HepG2 (cell line): ENCODE measurements at regions not wholly inside any gene's neighbourhood (a gene's known extent, or its start where the extent isn't known, plus 50 kb on each side); places are given as distances from the start of the nearest gene placed in this dataset.

Source experiments
- BRCA1 ChIP-seq: sonication (generic); formaldehyde crosslinking; IDR thresholded peaks from 2 replicates; pipeline ENCODE4 v1.4.0; 2020; ENCODE audit warnings: missing genetic modification reagents
- ERF ChIP-seq: IDR thresholded peaks from 2 replicates; pipeline ENCODE4 v1.6.1; 2018; ENCODE audit warnings: missing biosample characterization, missing genetic modification reagents
- FOXA1 ChIP-seq, 2 experiments: fragments of 450-650 bp in 1 of 2; sonication (generic) in 1 of 2; formaldehyde crosslinking in 1 of 2; IDR thresholded peaks; 2 replicates each; pipeline versions ENCODE4 v1.4.0 to v1.6.1; 2016 to 2020; ENCODE audit warnings: missing genetic modification reagents in 1 of 2
- KLF15 ChIP-seq: sonication (generic); formaldehyde crosslinking; IDR thresholded peaks from 2 replicates; pipeline ENCODE4 v1.8.1; 2023; ENCODE audit warnings: borderline replicate concordance, mild to moderate bottlenecking, inconsistent platforms, missing genetic modification reagents, mixed read lengths
- NFIC ChIP-seq: IDR thresholded peaks from 2 replicates; pipeline ENCODE4 v1.6.1; 2012; ENCODE audit warnings: mild to moderate bottlenecking, low read length, inconsistent platforms
- NPAS2 ChIP-seq: sonication (generic); formaldehyde crosslinking; IDR thresholded peaks from 2 replicates; pipeline ENCODE4 v1.8.0; 2022; ENCODE audit warnings: mild to moderate bottlenecking, missing genetic modification reagents, borderline replicate concordance
- SMYD3 ChIP-seq: sonication (generic); formaldehyde crosslinking; IDR thresholded peaks from 2 replicates; pipeline ENCODE4 v1.8.1; 2023; ENCODE audit warnings: mild to moderate bottlenecking, missing genetic modification reagents
- TBX3 ChIP-seq: fragments of 450-650 bp; IDR thresholded peaks from 2 replicates; pipeline ENCODE4 v1.6.1; 2017; ENCODE audit warnings: antibody characterized with exemption, mild to moderate bottlenecking, inconsistent platforms, borderline replicate concordance
- WIZ ChIP-seq: sonication (generic); formaldehyde crosslinking; IDR thresholded peaks from 2 replicates; pipeline ENCODE4 v1.5.1; 2020; ENCODE audit warnings: mild to moderate bottlenecking, missing genetic modification reagents
- XRCC5 ChIP-seq: fragments of 200-400 bp; formaldehyde crosslinking; optimal IDR thresholded peaks from 2 replicates; pipeline ENCODE3; 2017; ENCODE audit warnings: mild to moderate bottlenecking, low read length
- ZBTB42 ChIP-seq: sonication (generic); formaldehyde crosslinking; IDR thresholded peaks from 2 replicates; pipeline ENCODE4 v1.5.0; 2020; ENCODE audit warnings: mild to moderate bottlenecking, missing genetic modification reagents
- ZFP36L1 ChIP-seq: sonication (generic); formaldehyde crosslinking; IDR thresholded peaks from 2 replicates; pipeline ENCODE4 v1.8.0; 2022; ENCODE audit warnings: mild to moderate bottlenecking, missing genetic modification reagents, moderate library complexity
- ZNF564 ChIP-seq: sonication (generic); formaldehyde crosslinking; IDR thresholded peaks from 2 replicates; pipeline ENCODE4 v1.8.1; 2023; ENCODE audit warnings: mild to moderate bottlenecking, missing genetic modification reagents
- ZNF629 ChIP-seq: sonication (generic); formaldehyde crosslinking; conservative IDR thresholded peaks from 2 replicates; pipeline ENCODE4 v1.5.0; 2020; ENCODE audit warnings: missing genetic modification reagents
- ZNF644 ChIP-seq: IDR thresholded peaks from 2 replicates; pipeline ENCODE4 v1.6.1; 2016; ENCODE audit warnings: low read depth
- ZNF839 ChIP-seq: sonication (generic); formaldehyde crosslinking; IDR thresholded peaks from 2 replicates; pipeline ENCODE4 v1.4.0; 2020; ENCODE audit warnings: missing genetic modification reagents, mild to moderate bottlenecking, borderline replicate concordance
- TF ChIP-seq, protein P1 (sequence below): sonication (generic); formaldehyde crosslinking; IDR thresholded peaks from 2 replicates; pipeline ENCODE4 v1.4.0; 2020; ENCODE audit warnings: missing genetic modification reagents
- TF ChIP-seq, protein P2 (sequence below): sonication (generic); formaldehyde crosslinking; IDR thresholded peaks from 2 replicates; pipeline ENCODE4 v1.5.1; 2020; ENCODE audit warnings: missing genetic modification reagents, mild to moderate bottlenecking, borderline replicate concordance
- TF ChIP-seq, protein P3 (sequence below): sonication (generic); formaldehyde crosslinking; conservative IDR thresholded peaks from 2 replicates; pipeline ENCODE4 v1.4.0; 2020; ENCODE audit warnings: mild to moderate bottlenecking, missing genetic modification reagents, moderate library complexity
- TF ChIP-seq, protein P4 (sequence below): sonication (generic); formaldehyde crosslinking; IDR thresholded peaks from 2 replicates; pipeline ENCODE4 v1.4.0; 2020; ENCODE audit warnings: missing genetic modification reagents, borderline replicate concordance

DNA sequence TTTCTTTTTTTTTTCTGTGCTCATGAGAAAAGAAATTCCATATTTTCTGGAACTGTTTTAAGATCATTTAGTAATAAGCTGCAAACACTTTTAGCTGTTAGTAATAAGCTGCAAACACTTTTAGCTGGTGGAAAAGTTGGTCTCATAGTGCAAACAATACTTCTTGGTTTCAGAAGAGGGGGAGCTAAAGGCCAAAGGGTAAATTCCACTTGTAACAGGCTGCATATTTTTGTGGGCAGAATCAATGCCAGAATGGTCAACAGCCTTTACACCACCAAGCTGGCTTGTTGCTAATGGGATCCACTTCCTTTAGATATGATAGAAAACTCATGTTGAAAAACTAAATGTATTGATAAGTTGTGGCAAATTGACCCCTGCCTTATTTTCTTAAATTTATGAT, 356.8 kb downstream of the NR4A2 start (continued):
- TF ChIP-seq XRCC5 (no peak), ZFP36L1 (no peak), ZBTB42 (no peak), WIZ (CRISPR knock-in tag) (0 out of 2 replicates have a peak, but pooled peaks have one; percentile 31), ERF (no peak; the same call in 1 of the 2 replicates), FOXA1 (IDR thresholded peaks at IDR 0.05) (peak; percentile 58), FOXA1 (CRISPR knock-in tag; IDR thresholded peaks at IDR 0.05) (peak; percentile 82), ZNF839 (CRISPR knock-in tag) (no peak), NPAS2 (CRISPR knock-in tag) (no peak), TBX3 (peak; percentile 48; the same call in 1 of the 2 replicates), KLF15 (no peak), ZNF564 (0 out of 2 replicates have a peak, but pooled peaks have one; percentile 58), SMYD3 (0 out of 2 replicates have a peak, but pooled peaks have one; percentile 52), NFIC (peak; percentile 75; the same call in 1 of the 2 replicates), ZNF644 (peak; percentile 98), ZNF629 (CRISPR knock-in tag) (0 out of 2 replicates have a peak, but pooled peaks have one; percentile 11), BRCA1 (no peak)
- TF ChIP-seq, protein P1, sequence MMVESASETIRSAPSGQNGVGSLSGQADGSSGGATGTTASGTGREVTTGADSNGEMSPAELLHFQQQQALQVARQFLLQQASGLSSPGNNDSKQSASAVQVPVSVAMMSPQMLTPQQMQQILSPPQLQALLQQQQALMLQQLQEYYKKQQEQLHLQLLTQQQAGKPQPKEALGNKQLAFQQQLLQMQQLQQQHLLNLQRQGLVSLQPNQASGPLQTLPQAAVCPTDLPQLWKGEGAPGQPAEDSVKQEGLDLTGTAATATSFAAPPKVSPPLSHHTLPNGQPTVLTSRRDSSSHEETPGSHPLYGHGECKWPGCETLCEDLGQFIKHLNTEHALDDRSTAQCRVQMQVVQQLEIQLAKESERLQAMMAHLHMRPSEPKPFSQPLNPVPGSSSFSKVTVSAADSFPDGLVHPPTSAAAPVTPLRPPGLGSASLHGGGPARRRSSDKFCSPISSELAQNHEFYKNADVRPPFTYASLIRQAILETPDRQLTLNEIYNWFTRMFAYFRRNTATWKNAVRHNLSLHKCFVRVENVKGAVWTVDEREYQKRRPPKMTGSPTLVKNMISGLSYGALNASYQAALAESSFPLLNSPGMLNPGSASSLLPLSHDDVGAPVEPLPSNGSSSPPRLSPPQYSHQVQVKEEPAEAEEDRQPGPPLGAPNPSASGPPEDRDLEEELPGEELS (CRISPR knock-in tag) = peak; percentile 76
- TF ChIP-seq, protein P2, sequence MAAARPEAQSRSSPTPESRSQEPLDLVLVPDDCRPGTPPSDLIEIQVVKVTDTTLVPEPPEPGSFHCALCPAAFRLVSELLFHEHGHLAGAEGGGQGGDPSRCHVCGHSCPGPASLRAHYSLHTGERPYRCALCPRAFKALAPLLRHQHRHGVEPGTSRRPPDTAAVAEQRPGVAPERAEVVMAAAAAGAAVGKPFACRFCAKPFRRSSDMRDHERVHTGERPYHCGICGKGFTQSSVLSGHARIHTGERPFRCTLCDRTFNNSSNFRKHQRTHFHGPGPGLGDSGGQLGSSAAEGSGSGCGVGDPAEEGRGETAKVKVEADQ (CRISPR knock-in tag) = no peak
- TF ChIP-seq, protein P3, sequence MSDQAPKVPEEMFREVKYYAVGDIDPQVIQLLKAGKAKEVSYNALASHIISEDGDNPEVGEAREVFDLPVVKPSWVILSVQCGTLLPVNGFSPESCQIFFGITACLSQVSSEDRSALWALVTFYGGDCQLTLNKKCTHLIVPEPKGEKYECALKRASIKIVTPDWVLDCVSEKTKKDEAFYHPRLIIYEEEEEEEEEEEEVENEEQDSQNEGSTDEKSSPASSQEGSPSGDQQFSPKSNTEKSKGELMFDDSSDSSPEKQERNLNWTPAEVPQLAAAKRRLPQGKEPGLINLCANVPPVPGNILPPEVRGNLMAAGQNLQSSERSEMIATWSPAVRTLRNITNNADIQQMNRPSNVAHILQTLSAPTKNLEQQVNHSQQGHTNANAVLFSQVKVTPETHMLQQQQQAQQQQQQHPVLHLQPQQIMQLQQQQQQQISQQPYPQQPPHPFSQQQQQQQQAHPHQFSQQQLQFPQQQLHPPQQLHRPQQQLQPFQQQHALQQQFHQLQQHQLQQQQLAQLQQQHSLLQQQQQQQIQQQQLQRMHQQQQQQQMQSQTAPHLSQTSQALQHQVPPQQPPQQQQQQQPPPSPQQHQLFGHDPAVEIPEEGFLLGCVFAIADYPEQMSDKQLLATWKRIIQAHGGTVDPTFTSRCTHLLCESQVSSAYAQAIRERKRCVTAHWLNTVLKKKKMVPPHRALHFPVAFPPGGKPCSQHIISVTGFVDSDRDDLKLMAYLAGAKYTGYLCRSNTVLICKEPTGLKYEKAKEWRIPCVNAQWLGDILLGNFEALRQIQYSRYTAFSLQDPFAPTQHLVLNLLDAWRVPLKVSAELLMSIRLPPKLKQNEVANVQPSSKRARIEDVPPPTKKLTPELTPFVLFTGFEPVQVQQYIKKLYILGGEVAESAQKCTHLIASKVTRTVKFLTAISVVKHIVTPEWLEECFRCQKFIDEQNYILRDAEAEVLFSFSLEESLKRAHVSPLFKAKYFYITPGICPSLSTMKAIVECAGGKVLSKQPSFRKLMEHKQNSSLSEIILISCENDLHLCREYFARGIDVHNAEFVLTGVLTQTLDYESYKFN (CRISPR knock-in tag) = peak; percentile 97
- TF ChIP-seq, protein P4, sequence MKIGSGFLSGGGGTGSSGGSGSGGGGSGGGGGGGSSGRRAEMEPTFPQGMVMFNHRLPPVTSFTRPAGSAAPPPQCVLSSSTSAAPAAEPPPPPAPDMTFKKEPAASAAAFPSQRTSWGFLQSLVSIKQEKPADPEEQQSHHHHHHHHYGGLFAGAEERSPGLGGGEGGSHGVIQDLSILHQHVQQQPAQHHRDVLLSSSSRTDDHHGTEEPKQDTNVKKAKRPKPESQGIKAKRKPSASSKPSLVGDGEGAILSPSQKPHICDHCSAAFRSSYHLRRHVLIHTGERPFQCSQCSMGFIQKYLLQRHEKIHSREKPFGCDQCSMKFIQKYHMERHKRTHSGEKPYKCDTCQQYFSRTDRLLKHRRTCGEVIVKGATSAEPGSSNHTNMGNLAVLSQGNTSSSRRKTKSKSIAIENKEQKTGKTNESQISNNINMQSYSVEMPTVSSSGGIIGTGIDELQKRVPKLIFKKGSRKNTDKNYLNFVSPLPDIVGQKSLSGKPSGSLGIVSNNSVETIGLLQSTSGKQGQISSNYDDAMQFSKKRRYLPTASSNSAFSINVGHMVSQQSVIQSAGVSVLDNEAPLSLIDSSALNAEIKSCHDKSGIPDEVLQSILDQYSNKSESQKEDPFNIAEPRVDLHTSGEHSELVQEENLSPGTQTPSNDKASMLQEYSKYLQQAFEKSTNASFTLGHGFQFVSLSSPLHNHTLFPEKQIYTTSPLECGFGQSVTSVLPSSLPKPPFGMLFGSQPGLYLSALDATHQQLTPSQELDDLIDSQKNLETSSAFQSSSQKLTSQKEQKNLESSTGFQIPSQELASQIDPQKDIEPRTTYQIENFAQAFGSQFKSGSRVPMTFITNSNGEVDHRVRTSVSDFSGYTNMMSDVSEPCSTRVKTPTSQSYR (CRISPR knock-in tag) = peak; percentile 71; the same call in 1 of the 2 replicates
